HG03097 (cell line): ENCODE measurements at regions not wholly inside any gene's neighbourhood (a gene's known extent, or its start where the extent isn't known, plus 50 kb on each side); places are given as distances from the start of the nearest gene placed in this dataset.

Experiments
- ATAC-seq: cut with Tn5 transposase; IDR thresholded peaks from one replicate; pipeline ENCODE4 v1.9.1; 2021; ENCODE audit not compliant: unreplicated experiment, low FRiP score

DNA sequence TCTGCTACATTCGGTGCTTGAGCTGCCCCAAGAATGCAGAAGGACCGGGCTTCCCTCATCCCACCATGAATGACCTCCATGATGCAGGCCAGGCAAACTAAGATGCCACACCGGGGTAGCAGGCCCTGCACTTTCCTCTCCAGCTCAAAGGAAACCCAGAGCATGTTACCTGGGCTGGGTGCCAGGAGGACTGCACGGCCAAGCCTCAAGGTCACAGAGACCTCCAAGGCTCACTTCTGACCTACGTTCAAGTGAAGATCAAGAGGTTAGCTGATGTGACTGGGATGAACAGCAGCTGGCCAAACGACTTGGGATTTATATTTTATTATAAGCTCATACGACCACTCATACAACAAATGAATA, 501.8 kb downstream of the CD83 start:
- no peak for ATAC-seq

DNA sequence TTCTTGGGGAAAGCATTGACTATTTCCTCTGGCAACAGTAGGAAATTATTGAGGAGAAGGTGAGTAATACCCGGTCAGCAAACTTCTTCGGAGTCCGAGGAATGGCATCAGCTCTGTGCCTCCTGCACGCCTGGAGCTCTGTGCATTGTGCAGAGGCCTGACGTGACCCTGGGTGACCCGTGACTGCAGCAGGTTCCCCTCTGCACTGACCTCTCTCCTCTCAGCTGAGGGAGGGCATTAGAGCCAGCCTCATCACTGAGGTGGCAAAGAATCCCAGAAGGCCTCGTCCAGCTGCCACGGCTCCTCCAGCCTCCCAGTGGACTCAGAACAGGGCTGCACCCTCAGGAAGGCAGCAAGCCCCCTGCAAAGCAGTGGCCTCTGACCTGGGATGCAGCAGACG, 502.9 kb downstream of the CD83 start:
- ATAC-seq, result no peak

DNA sequence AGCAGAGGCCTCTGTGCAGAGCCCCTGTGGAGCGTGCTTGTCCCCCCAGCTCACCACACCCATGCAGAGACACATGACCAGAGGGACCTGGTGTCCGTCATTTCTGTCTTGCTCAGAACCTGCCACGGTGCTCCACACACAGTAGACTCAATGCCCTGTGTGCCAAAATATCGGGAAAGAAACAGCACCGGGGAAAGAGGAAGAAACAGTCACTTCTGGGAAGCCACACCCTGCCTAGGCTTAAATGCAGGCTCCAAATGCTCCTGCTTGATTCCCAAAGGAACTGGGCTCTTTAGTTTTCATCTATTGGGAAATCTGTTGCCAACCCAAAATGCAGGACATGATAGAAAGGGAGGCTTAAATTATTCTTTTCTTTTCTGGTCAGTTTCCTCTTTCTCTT, 503.9 kb downstream of the CD83 start:
- no peak for ATAC-seq

DNA sequence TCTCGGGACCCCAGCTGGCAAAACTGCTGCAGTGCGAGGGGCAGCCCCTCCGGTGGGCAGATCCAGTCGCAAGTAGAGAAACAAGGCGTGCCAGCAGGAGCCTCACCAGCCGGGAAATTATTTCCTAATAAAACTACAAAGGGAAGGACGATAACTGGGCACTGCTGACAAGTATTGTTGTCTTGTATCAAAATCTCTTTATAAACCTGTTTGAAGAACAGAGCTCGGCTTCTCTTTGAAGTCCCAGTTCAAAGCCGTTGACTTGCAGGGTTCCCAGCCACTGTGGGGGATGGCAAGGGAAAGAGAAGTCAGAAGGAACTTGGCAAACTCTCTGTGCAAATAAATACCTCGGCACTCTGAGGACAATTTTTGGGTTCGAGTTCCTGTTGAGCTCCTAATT, 504.5 kb downstream of the CD83 start:
- no peak for ATAC-seq

DNA sequence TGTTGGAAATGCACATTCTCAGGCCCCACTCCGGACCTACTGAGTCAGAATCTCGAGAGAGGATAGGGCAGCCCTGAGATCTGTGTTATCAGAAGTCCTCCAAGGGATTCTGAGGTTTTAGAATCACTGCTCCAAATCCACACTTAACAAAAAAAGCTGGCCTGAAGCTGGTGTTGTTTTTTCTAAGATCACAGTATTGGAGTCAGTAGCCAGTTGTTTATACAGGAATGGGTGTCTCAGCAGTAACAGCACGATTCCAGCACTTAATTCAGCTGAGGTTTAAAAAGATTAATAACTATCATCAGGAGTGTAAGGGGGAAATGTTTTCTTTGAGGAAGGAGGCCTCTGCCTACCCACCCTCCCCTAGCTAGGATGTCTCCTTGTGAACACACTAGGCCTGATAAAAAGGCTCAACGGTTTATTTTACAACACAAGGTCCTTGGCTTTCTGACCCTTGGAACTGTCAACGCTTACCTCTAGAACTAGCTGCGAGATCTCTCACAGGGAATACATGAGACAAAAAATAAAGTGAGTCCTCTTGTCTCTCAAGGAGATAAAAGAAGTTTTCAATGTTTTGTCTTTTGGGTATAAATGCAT, 505.4 kb downstream of the CD83 start:
- ATAC-seq, result no peak

DNA sequence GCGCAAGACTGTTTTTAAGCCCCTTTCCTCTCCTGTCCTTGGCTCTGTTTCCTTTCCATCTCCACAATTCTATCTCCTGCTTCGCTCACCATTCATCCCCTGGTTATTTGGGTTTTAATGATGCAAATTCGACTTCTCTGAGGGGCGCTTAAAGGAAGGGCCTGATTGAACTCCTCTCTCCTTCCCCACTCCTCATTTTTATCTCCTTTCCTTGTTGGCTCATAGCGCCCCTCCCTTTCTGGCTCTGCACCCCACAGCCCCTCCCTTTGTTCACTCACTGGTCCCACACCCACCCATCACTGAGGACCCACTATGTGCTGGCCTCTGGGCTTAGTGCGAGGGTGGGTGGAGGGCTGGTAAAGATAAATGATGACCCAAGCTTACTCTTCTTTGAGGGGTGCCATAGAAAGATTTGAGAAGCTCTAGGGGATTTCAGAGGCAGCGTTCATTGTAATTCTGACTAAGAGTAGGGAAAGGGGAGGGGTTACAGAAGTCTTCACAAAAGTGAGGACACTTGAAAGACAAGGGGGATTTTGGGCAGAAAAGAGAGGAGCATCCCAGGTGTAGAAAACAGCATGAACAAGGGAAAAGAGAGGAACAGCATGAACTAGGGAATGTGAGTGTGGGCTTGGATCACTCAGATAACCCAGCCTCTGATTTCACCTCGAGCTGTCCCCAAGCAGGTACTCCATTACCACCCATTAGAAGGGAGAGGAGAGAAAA, 507.8 kb downstream of the CD83 start:
- no peak for ATAC-seq

DNA sequence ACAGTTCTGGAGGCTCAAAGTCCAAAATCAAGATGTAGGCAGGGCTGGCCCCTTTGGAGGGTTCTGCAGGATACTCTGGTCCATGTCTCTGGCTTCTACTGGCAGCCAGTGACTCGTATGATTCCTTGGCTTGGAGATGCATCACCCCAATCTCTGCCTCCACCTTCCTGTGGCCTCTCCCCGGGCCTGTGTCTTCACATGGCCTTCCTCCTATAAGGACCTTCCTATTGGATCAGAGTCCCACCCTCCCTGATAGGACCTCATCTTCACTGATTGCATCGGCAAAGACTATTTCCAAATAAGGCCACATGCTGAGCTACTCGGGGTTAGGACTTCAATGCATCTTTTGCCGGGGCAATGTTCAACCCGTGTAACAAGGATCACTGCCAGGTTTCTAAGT, 509.0 kb downstream of the CD83 start:
- ATAC-seq, result no peak

DNA sequence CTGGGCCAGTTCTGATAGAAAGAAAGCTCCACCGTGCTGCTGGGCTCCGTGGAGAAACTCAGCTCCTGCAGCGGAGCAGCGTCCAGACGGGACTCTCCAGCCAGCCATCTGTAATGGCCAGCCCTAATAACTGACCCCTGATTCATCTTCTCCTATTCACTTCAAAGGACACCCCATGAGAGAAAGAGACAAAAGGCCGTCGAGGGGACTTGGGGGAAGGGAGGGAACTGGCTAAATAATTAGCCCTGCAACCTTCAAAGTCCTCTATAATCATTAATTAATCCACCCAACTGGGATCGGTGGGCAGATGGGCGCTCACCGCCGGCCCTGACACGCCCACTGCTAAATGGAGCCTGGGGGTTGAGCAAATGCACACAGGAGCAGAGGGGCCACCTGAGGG, 512.4 kb downstream of the CD83 start:
- ATAC-seq, result no peak

DNA sequence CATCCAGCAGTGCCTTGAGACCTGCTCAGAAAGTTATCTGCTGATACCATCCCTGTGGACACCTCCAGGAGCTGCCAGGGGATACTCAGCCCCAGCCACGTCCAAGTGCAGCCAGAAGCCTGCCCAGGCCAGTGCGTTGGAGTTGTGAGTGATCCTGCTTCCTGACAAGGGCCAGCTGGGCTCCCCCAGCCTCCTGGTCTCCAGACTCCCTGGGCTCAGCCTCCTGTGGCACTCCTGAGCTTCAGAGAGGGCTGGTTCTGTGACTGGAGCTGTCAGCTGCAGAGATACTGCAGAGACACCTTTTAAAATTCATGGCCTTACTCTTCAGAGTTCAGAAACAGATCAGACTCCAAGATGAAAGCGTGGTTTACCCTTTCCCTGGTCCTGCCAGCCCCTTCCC, 515.9 kb downstream of the CD83 start:
- no peak for ATAC-seq

DNA sequence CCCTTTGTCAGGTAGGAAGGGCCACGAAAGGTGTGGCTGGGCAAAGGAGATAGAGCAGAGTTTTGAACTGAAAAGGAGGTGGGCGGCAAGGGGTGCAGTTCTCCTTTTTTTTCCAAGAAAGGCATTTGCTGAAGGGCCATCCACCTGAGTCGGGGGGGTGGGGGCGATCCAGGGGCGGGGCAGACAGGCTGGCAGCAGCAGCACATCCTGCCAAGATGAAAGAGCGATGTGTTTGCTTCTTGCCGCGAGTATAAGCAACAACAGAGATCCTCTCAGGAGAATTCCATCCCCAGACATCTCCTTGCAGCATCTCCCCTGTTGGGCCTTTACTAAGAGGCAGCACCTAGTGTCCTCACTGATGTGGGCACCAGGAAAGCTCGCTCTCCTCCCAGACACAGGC, 516.5 kb downstream of the CD83 start:
- ATAC-seq, result no peak

DNA sequence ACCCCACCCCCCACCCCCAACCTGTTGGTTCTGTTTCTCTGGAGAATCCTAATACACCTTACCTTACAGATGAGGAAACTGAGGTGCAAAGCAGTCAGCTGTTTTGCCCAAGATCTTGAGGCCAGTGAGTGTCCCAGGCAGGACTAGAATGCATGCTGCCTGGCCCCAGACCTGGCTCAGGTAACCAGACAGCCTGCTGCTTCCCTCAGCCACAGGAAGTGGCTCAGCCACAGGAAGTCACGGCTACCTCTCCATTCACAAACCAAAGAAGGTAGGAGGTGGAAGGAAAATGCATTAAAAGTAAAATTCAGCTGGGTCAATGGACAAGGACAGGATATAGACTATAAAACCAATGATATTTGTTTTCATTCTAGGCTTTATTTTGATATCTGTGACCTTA, 517.6 kb downstream of the CD83 start:
- no peak for ATAC-seq

DNA sequence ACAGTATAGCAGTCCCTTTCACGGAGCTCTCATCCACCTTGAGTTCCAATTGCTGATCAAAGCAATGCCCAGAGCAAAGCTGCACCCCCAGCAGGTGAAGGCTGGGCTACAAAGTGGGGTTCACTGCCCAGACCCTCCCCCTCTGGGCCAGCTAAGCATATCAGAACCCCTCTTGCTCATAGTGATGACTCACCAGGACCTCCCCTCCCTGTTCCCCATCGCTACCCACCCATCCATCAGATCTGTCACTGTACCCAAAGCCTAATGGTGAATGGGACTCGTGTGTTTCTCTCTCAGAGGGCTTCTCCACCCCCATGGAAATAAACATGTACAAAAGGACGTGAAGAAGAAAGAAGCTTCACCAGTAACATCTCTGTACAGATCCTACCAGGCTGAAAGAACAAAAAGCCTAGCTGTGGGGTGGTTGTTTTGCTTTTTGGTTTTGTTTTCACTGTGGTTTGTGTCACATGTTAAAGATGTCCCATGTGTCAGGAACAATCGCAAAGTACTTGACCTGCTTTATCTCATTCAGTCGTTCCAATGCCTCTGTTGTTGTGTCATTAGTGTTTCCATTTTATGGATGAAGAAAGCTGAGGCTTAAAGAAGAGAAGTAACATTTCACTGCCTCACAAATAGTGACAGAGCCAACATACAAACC, 518.5 kb downstream of the CD83 start:
- ATAC-seq, result no peak

DNA sequence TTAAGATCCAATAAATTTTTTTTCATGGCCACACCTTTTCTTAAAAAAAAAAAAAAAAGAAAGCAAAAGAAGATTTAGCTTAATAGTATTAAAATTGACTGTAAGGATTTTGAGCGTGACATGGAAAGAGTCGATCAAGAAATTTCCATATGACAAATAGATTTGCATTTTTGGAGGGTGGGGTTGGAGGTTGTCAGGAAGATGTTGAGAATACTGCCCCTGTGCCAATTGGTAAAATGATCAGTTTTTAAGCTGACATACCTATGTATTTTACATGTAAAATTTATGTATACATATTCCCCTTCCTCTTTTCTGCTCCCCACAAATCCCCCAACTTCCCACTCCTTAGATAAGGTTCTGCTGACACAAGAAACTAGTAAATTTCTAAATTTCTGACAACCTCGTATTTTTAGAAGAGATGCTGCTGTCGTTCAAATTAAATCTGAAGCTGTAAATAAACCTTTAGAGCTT, 520.9 kb downstream of the CD83 start:
- no peak for ATAC-seq

DNA sequence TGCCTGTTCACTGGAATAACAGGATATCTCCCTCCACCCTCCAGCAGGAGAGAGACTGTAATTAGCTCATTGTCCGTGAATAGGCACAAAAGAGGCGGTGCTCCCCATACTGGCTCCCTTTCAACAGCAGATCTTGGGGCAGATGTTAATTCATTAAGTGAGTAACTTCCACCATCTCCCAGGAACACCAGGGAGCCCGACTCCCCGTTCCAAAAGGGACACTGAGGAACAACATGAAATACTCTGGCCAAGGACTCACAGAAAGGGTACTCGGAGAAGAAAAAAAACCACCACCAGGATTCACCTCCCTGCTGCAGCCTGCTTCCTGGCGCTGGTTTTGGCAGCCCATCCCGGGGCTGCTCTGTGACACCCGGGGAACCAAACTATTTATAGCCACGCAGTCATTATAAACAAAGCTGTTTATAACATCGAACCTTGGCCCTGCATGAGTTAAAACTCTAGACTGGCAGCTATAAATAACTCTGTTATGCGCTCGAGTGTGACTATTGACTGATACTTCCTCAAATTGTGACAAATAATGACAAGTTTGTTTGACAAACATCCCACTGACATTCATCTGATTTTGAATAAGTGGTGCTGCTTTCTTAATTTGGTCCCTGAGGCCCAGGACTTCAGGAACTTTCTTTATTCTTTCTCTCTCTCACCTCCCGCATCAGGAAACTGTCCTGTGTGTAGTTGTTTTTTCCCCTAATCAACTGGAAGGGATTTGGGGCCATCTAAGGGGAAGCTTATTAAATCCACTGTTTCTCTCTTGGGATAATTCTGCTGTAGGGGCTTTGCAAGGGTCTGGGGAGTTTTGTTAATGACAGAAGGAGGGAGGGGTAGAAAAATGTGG, 521.6 kb downstream of the CD83 start:
- ATAC-seq, result no peak

DNA sequence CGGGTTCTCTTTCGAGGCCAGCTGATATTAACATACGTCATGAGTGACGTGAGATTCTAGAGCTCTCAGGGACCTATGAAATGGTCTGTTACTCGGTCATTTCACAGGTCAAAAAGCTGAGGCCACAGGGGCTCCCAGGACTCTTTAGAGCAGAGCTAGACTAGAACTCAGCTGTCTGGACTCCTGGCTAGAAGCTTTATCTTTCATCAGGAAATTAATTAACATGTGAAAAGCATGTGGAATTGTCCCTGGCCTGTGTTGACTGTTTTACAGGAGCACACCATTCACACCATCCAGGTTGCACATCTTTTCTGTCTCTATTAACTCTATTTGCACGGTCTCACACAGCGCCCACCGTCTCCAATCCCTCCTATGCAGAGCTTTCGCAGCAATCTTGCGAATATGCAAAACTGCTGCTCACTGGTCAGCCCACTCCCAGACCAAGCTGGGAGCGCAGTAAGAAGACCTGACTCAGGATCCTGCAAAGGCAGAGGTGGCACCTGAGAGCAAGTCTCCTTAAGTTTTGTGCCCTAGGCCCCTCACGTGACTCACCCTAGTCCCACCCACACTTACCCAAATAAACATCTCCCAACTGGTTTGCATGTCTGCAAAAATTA, 522.5 kb downstream of the CD83 start:
- no peak for ATAC-seq

DNA sequence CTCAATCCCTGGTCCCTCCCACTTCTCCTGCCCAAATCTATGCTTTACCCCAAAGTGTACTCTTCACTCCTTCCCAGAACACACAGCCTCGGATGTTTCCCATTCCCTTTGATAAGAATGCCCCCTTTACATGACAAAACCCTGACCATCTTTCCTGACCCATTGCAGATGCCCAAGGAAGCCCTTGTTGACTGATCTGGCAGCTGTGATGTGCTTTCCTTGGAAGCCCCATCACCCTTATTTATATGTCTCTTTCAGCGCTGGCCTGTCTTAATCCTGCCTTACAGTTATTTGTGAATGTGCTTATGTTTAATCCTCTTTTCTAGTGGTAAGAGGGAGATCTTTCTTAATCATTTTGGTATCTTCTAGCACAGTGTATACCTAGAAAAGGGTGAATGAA, 523.1 kb downstream of the CD83 start:
- no peak for ATAC-seq

DNA sequence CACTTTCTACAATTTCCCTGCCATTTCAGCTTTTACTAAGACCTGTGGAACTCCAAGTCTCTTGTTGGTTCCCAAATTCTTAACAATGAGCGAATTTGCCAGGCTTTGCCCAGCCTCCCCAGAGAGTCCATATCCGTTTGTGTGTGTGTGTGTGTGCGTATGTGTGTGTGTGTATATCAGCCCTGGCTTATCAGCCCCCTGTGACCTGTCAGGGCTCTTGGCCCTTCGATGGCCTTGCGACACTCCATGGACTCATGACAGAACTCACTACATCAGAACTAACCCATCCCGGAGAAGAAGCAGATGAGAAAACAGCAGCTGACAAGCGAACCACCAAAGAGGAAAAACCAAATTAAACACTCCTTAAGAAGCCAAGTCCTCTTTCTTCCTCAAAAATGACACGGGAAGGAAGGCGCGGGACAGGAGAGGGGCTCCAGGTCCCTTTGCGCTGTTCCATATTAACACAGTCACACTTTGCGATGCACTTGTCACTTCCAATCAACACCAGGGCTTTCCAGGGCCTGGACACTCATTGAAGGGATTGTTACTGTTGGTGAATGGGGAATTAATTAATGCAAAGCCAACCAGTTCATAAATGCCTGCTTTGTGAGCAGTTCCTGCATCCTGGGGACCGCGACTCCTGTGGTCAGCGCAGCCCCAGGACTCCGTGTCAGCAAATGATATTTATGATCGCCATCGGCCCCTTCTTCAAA, 524.0 kb downstream of the CD83 start:
- no peak for ATAC-seq

DNA sequence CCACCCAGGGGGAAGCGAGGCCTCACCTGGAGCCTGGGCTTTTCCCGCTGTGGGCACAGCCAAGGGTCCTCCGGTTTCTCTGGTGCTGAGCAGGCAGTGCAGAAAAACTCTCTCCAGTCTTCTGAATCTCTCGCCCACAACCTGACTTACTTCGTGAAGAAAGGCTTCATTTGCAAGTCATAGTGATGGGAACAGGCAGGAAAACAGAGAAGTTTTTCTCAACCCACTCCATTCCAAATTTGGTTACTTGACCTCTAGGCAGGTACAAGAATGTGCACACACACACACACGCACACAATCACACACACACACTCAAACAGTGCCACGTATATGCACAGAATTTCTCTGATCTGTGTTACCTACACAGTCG, 524.5 kb downstream of the CD83 start:
- ATAC-seq, result no peak

DNA sequence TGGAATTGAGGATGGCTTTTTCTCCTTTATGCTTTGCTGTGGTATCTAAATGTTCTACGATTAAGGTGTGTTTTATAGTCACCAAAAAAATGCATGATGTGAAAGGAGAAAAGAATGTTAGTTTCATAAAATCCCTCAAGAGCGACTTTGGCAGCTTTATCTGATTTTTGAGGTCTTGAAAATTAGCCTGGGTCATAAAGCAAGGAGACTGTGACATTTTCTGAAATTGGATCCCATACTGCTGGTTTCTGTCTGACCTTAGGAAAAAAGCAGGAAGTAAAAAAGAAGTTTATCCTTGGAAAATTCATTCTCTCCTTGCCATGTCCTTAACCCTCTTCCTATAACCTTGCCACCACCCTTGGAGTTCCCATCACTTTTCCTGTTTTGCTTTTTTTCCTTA, 525.3 kb downstream of the CD83 start:
- no peak for ATAC-seq

DNA sequence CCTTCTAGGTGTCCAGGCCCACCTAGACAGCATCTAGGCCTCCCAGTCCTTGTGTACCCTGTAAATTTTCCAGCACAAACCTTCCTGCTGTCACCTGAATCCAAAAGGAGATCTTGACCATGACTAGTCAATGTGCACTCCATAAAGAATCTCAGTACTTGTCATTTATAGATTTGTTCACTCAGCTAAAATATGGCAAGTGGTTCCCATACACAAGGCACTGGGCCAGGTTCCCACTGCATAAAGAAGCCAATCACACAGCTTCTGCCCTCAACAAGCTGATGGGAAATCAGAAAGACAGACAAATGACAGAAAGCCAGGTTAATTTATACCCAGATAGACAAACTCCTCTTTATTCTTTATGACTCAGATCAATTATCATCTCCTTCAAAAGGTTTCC, 526.8 kb downstream of the CD83 start:
- no peak for ATAC-seq
